Activated naive CD8-positive, alpha-beta T cell (primary cell): ENCODE measurements at regions not wholly inside any gene's neighbourhood (a gene's known extent, or its start where the extent isn't known, plus 50 kb on each side); places are given as distances from the start of the nearest gene placed in this dataset.
"Not testable (repeated sequence)": the region's sequence is repeated elsewhere in the genome, so short reads cannot be mapped to it uniquely, and the experiment has no call there.

Experiments
- H3K27ac Mint-ChIP-seq: one replicate; pipeline ENCODE4 v1.8.0; 2021; ENCODE audit warnings: mixed read lengths
- H3K27me3 Mint-ChIP-seq: one replicate; pipeline ENCODE4 v1.8.0; 2021; ENCODE audit warnings: mixed read lengths
- H3K36me3 Mint-ChIP-seq: one replicate; pipeline ENCODE4 v1.8.0; 2021; ENCODE audit warnings: mixed read lengths
- H3K4me1 Mint-ChIP-seq: one replicate; pipeline ENCODE4 v1.8.0; 2021; ENCODE audit warnings: low read depth, mixed read lengths
- H3K4me3 Mint-ChIP-seq: one replicate; pipeline ENCODE4 v1.8.0; 2021; ENCODE audit warnings: mild to moderate bottlenecking, mixed read lengths
- H3K9me3 Mint-ChIP-seq: one replicate; pipeline ENCODE4 v1.8.0; 2021; ENCODE audit warnings: low read depth, mixed read lengths

GRCh38 chr5:60453186-60453976 lies 246.6 kb downstream of the DEPDC1B start:
- Mint-ChIP-seq H3K27me3 (no peaks in the 10 kb centered on the region), H3K27ac (no peak overlapping the region), H3K9me3 (no peaks in the 10 kb centered on the region), H3K4me1 (no peaks in the 10 kb centered on the region), H3K36me3 (no peaks in the 10 kb centered on the region), H3K4me3 (no peak overlapping the region)

DNA sequence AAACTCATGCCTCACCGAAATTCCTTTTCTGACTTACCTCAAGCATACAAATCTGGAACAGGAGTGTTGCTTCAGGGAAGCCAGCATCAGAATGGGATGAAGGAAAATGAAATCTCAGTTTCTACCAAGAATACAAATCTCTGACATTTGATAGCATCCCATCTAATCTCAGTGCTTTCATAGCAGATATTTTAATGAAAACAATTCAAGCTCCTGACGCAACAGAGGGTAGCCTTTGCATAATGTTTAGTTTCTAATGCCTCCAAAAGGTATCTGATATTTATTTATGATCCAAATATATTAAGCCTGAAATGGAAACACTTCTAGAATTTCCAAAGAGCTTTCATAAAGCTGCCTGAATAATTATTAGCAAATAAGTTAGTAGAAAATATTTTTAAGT lies 251.4 kb downstream of the DEPDC1B start:
- no peak overlapping the region for H3K4me3 Mint-ChIP-seq
- H3K36me3 Mint-ChIP-seq, result no peaks in the 10 kb centered on the region
- peaks cover 3% of the 10 kb centered on the region for H3K9me3 Mint-ChIP-seq
- H3K27ac Mint-ChIP-seq, result no peak overlapping the region
- no peaks in the 10 kb centered on the region for H3K4me1 Mint-ChIP-seq
- H3K27me3 Mint-ChIP-seq, result no peaks in the 10 kb centered on the region

DNA sequence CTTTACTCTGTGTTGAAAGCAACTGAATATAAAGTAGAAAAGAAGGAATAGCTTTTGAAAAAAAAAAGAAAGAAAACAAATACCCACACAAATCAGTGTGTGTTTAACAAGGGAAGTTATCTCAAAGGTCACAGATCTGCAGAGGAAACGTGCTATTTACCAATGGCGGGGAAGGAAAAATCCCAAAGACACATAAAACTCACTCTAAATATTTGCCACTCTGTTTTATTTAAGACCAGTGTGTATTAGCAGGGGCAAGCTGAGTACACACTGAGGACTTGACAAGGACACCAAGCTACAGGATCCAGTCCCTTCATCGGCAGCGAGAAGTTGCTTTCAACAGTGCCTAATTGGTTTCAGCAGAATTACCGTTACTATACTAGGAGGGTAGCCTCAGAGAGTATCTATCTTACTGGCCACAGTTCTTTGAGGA lies 252.5 kb downstream of the DEPDC1B start:
- no peaks in the 10 kb centered on the region for H3K27me3 Mint-ChIP-seq
- H3K27ac Mint-ChIP-seq, result no peak overlapping the region
- peaks cover 3% of the 10 kb centered on the region for H3K9me3 Mint-ChIP-seq
- H3K4me1 Mint-ChIP-seq, result no peaks in the 10 kb centered on the region
- no peak overlapping the region for H3K4me3 Mint-ChIP-seq
- no peaks in the 10 kb centered on the region for H3K36me3 Mint-ChIP-seq

- Mint-ChIP-seq H3K9me3 (peaks cover 3% of the 10 kb centered on the region), H3K4me3 (no peak overlapping the region), H3K27ac (no peak overlapping the region), H3K36me3 (no peaks in the 10 kb centered on the region), H3K27me3 (no peaks in the 10 kb centered on the region), H3K4me1 (no peaks in the 10 kb centered on the region)
These were observed 253.0 kb downstream of the DEPDC1B start for GRCh38 chr5:60446917-60447316.

DNA sequence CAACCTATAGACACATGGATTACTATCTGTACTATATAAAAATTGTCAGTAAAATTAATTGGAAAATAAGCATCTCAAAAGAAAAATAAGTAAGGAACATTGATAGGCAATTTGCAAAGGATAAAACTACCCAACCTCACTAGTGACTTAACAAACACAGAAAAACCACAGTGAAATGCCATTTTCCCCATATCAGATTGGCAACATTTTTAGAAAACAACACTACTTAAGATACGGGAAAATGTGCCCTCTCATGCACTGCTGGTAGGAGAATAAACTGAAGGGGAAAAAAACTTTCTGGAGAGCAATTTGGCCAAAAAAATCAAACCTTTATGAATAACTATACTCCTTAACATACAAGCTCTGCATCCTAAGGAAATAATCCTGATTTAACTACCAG lies 254.0 kb downstream of the DEPDC1B start:
- Mint-ChIP-seq H3K36me3 (no peaks in the 10 kb centered on the region), H3K4me3 (no peak overlapping the region), H3K4me1 (no peaks in the 10 kb centered on the region), H3K27me3 (no peaks in the 10 kb centered on the region), H3K27ac (no peak overlapping the region), H3K9me3 (peaks cover 3% of the 10 kb centered on the region)

DNA sequence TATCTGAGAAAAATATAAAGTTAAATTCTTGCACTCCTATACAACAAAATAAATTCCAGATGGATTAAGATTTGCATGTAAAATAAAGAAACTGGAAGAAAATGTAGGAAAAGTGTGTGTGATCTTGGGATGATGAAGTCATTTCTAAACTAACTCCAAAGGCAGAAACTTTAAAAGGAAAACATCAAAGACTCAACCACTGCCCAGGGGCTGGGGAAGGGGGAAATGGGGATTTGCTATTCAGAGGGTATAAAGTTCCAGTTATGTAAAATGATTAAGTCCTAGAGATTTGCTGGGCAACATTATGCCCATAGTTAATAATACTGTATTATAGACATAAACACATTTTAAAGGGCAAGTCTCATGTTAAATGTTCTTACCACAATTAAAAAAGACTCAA lies 254.5 kb downstream of the DEPDC1B start:
- peaks cover 3% of the 10 kb centered on the region for H3K9me3 Mint-ChIP-seq
- H3K36me3 Mint-ChIP-seq, result no peaks in the 10 kb centered on the region
- no peak overlapping the region for H3K4me3 Mint-ChIP-seq
- no peak overlapping the region for H3K27ac Mint-ChIP-seq
- H3K27me3 Mint-ChIP-seq, result no peaks in the 10 kb centered on the region
- H3K4me1 Mint-ChIP-seq, result no peaks in the 10 kb centered on the region

- H3K9me3 Mint-ChIP-seq, result peaks cover 3% of the 10 kb centered on the region
- H3K36me3 Mint-ChIP-seq, result no peaks in the 10 kb centered on the region
- H3K27ac Mint-ChIP-seq, result no peak overlapping the region
- H3K4me3 Mint-ChIP-seq, result no peak overlapping the region
- H3K27me3 Mint-ChIP-seq, result peaks cover 1% of the 10 kb centered on the region
- no peaks in the 10 kb centered on the region for H3K4me1 Mint-ChIP-seq
These were observed 255.2 kb downstream of the DEPDC1B start for GRCh38 chr5:60444661-60445360.

DNA sequence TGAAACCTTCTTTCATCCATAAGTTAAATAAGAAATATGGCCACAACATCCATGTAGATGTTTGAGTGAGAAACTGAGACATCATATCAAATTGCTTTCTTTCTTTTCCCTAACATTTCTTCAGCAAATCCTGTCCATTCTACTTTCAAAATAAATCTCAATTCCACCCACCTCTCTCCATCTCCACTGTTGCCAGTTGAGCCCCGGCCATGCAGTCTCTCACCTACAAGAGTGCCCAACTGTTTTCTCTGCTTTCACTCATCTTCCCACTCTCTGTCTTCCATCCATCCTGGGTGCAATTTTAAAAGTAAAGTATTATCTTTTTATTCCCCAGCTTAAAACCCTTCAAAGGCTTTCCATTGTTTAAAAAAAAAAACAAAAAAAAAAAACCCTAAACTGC lies 260.4 kb downstream of the DEPDC1B start:
- H3K4me3 Mint-ChIP-seq, result no peak overlapping the region
- H3K4me1 Mint-ChIP-seq, result no peaks in the 10 kb centered on the region
- H3K27ac Mint-ChIP-seq, result no peak overlapping the region
- H3K36me3 Mint-ChIP-seq, result no peaks in the 10 kb centered on the region
- H3K27me3 Mint-ChIP-seq, result peaks cover 1% of the 10 kb centered on the region
- peaks cover 3% of the 10 kb centered on the region for H3K9me3 Mint-ChIP-seq

GRCh38 chr5:60437308-60437707 lies 262.7 kb downstream of the DEPDC1B start:
- Mint-ChIP-seq H3K4me1 (no peaks in the 10 kb centered on the region), H3K4me3 (no peak overlapping the region), H3K36me3 (no peaks in the 10 kb centered on the region), H3K27ac (no peak overlapping the region), H3K27me3 (peaks cover 4% of the 10 kb centered on the region), H3K9me3 (peaks cover 4% of the 10 kb centered on the region)

DNA sequence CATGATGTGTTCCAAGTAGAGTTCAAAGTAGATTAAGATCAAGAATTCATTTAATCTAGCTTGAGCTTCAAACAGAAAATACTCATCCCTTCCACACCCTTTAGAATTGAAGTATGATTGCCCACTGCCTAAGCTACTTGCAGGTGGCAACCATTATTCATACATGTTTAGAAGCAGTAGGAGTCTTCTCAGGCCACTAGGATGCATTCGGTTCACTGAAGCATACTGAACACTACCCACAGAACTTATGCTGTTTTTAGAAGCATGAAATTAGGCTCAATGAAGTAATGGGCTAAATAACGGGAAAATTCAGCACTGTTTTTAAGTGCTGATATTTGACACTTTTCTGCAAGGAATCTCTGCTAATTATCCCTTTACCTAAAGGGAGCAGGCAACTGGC lies 263.4 kb downstream of the DEPDC1B start:
- Mint-ChIP-seq H3K36me3 (no peaks in the 10 kb centered on the region), H3K9me3 (peaks cover 4% of the 10 kb centered on the region), H3K27me3 (peaks cover 4% of the 10 kb centered on the region), H3K27ac (no peak overlapping the region), H3K4me3 (no peak overlapping the region), H3K4me1 (no peaks in the 10 kb centered on the region)

GRCh38 chr5:60435808-60436207 lies 264.2 kb downstream of the DEPDC1B start:
- no peaks in the 10 kb centered on the region for H3K36me3 Mint-ChIP-seq
- no peak overlapping the region for H3K4me3 Mint-ChIP-seq
- no peak overlapping the region for H3K27ac Mint-ChIP-seq
- H3K9me3 Mint-ChIP-seq, result peaks cover 4% of the 10 kb centered on the region
- peaks cover 4% of the 10 kb centered on the region for H3K27me3 Mint-ChIP-seq
- H3K4me1 Mint-ChIP-seq, result no peaks in the 10 kb centered on the region

DNA sequence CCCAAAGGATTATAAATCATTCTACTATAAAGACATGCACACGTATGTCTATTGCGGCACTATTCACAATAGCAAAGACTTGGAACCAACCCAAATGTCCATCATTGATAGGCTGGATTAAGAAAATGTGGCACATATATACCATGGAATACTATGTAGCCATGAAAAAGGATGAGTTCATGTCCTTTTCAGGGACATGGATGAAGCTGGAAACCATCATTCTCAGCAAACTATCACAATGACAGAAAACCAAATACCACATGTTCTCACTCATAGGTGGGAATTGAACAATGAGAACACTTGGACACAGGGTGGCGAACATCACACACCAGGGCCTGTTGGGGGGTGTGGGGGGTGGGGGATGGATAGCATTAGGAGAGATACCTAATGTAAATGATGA lies 273.8 kb downstream of the DEPDC1B start:
- not testable (repeated sequence) for H3K27ac Mint-ChIP-seq, H3K9me3 Mint-ChIP-seq, H3K36me3 Mint-ChIP-seq

DNA sequence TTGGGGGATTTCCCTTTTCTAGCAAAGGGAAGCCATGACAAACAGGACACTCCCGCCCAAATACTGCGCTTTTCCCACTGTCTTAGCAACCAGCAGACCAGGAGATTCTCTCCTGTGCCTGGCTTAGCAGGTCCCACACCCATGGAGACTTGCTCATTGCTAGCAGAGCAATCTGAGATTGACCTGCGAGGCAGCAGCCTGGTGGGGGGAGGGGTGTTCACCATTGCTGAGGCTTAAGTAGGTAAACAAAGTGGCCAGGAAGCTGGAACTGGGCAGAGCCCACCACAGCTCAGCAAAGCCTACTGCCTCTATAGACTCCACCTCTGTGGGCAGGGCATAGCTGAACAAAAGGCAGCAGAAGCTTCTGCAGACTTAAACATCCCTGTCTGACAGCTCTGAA lies 279.2 kb downstream of the DEPDC1B start:
- H3K27ac Mint-ChIP-seq, H3K36me3 Mint-ChIP-seq, H3K27me3 Mint-ChIP-seq, H3K4me1 Mint-ChIP-seq, H3K4me3 Mint-ChIP-seq, H3K9me3 Mint-ChIP-seq: not testable (repeated sequence)

More for the DNA sequence above, 273.8 kb downstream of the DEPDC1B start:
- not testable (repeated sequence) for H3K4me3 Mint-ChIP-seq, H3K4me1 Mint-ChIP-seq, H3K27me3 Mint-ChIP-seq

DNA sequence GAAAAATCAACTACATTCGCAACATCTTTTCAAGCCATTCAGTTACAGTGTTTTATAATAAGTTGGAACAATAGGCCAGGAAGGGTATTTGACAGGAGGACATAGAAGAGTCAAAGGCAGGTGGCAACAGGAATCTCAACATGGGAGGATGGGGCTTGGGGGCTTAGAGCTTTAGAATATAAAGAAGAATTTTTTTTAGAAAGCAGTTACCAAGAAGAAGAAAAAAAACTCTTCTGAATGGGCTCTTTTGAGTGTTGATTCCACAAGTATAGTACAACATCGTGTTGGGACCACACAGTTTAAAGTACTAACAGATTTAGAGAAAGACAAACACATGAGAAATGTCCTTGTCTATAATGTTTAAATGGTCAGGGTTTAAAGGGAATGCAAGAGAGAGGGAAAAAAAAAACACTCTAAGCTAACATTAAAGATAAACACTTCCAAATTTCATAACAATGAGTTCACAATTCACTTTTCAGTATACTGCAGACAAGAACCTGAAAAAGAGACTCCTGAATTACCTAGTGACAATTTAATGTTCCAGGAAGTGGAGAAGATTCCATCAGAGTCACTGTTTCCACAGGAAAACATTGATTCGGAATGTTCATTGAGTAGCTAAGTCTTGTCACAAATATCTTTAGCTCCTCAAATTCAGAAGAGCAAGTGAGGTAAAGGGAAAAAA lies 282.3 kb downstream of the DEPDC1B start:
- no peak overlapping the region for H3K27ac Mint-ChIP-seq
- peaks cover 5% of the 10 kb centered on the region for H3K4me1 Mint-ChIP-seq
- H3K4me3 Mint-ChIP-seq, result no peak overlapping the region
- H3K36me3 Mint-ChIP-seq, result no peaks in the 10 kb centered on the region
- H3K27me3 Mint-ChIP-seq, result peaks cover 2% of the 10 kb centered on the region
- no peaks in the 10 kb centered on the region for H3K9me3 Mint-ChIP-seq

GRCh38 chr5:60415443-60415842 lies 284.5 kb downstream of the DEPDC1B start:
- H3K9me3 Mint-ChIP-seq, result no peaks in the 10 kb centered on the region

More at GRCh38 chr5:60415443-60415842, 284.5 kb downstream of the DEPDC1B start:
- Mint-ChIP-seq H3K36me3 (no peaks in the 10 kb centered on the region), H3K27ac (no peak overlapping the region), H3K4me3 (no peak overlapping the region), H3K4me1 (peaks cover 5% of the 10 kb centered on the region), H3K27me3 (peaks cover 2% of the 10 kb centered on the region)
